GM19452 (cell line): ENCODE measurements at regions not wholly inside any gene's neighbourhood (a gene's known extent, or its start where the extent isn't known, plus 50 kb on each side); places are given as distances from the start of the nearest gene placed in this dataset.
"Not testable (repeated sequence)": the region's sequence is repeated elsewhere in the genome, so short reads cannot be mapped to it uniquely, and the experiment has no call there.

Experiments used
- ATAC-seq: cut with Tn5 transposase; IDR thresholded peaks from one replicate; pipeline ENCODE4 v1.9.1; 2021; ENCODE audit not compliant: unreplicated experiment

- no peak for ATAC-seq
Observed at GRCh38 chr3:191737742-191738141, 276.8 kb downstream of the PYDC2 start.

GRCh38 chr3:191740712-191741111 is 279.7 kb downstream of the PYDC2 start:
- no peak for ATAC-seq

GRCh38 chr3:191741847-191742350 is 280.9 kb downstream of the PYDC2 start:
- ATAC-seq: not testable (repeated sequence)

- ATAC-seq: no peak
Observed at GRCh38 chr3:191743283-191743682, 282.3 kb downstream of the PYDC2 start.

- ATAC-seq: no peak
Observed at GRCh38 chr3:191750618-191751017, 289.7 kb downstream of the PYDC2 start.

- ATAC-seq: no peak
Observed at GRCh38 chr3:191753196-191753595, 292.2 kb downstream of the PYDC2 start.

GRCh38 chr3:191761906-191762305 is 300.9 kb downstream of the PYDC2 start:
- ATAC-seq: no peak

- ATAC-seq: no peak
Observed at GRCh38 chr3:191762323-191762960, 301.5 kb downstream of the PYDC2 start.

GRCh38 chr3:191768421-191768820 is 307.5 kb downstream of the PYDC2 start:
- no peak for ATAC-seq

- no peak for ATAC-seq
Observed at GRCh38 chr3:191770541-191770940, 309.6 kb downstream of the PYDC2 start.

- ATAC-seq: no peak
Observed at GRCh38 chr3:191774485-191774884, 313.5 kb downstream of the PYDC2 start.

GRCh38 chr3:191775451-191776233 is 314.7 kb downstream of the PYDC2 start:
- ATAC-seq: no peak

- ATAC-seq: no peak
Observed at GRCh38 chr3:191781044-191781443, 320.1 kb downstream of the PYDC2 start.

GRCh38 chr3:191783024-191783423 is 322.1 kb downstream of the PYDC2 start:
- no peak for ATAC-seq

- ATAC-seq: no peak
Observed at GRCh38 chr3:191790934-191791333, 330.0 kb downstream of the PYDC2 start.

GRCh38 chr3:191792580-191792979 is 331.6 kb downstream of the PYDC2 start:
- no peak for ATAC-seq

GRCh38 chr3:191795196-191795595 is 334.2 kb downstream of the PYDC2 start:
- no peak for ATAC-seq

- no peak for ATAC-seq
Observed at GRCh38 chr3:191797271-191797670, 336.3 kb downstream of the PYDC2 start.

GRCh38 chr3:191802671-191803070 is 341.7 kb downstream of the PYDC2 start:
- no peak for ATAC-seq

- ATAC-seq: no peak
Observed at GRCh38 chr3:191804935-191805334, 344.0 kb downstream of the PYDC2 start.

- ATAC-seq: no peak
Observed at GRCh38 chr3:191808073-191808472, 347.1 kb downstream of the PYDC2 start.

GRCh38 chr3:191809326-191809949 is 348.5 kb downstream of the PYDC2 start:
- no peak for ATAC-seq
